GM23338 (cell line): ENCODE measurements at regions not wholly inside any gene's neighbourhood (a gene's known extent, or its start where the extent isn't known, plus 50 kb on each side); places are given as distances from the start of the nearest gene placed in this dataset.

Experiments used
- ATAC-seq: fragments of 200-7000 bp; cut with Tn5 transposase; 3 replicates; pipeline ENCODE4 v1.9.1; 2020
- DNase-seq: peaks from one replicate; pipeline ENCODE4 v3.0.0-alpha.2; 2015; ENCODE audit warnings: low spot score
- H2AFZ ChIP-seq: fragments of 200-600 bp; sonication (generic); 2 replicates; pipeline ENCODE4 v1.8.0; 2016; ENCODE audit warnings: antibody characterized with exemption, mild to moderate bottlenecking, moderate library complexity
- H3F3A ChIP-seq: fragments of 200-600 bp; sonication (generic); replicated peaks from 2 replicates; pipeline ENCODE4 v1.8.0; 2017; ENCODE audit warnings: antibody characterized with exemption, mixed run types, low read depth
- H3K27ac ChIP-seq: fragments of 200-600 bp; sonication (generic); 2 replicates; pipeline ENCODE4 v1.6.1; 2016; ENCODE audit warnings: low read depth
- H3K27me3 ChIP-seq: fragments of 200-600 bp; sonication (generic); 2 replicates; pipeline ENCODE4 v1.8.0; 2016; ENCODE audit warnings: mild to moderate bottlenecking, mixed run types, moderate library complexity; ENCODE audit not compliant: insufficient read depth
- H3K36me3 ChIP-seq: fragments of 200-600 bp; sonication (generic); 2 replicates; pipeline ENCODE4 v1.8.0; 2016; ENCODE audit warnings: mild to moderate bottlenecking; ENCODE audit not compliant: insufficient read depth
- H3K4me1 ChIP-seq: fragments of 200-600 bp; sonication (generic); 2 replicates; pipeline ENCODE4 v1.8.0; 2016; ENCODE audit warnings: mild to moderate bottlenecking, moderate library complexity; ENCODE audit not compliant: insufficient read depth
- H3K4me2 ChIP-seq: fragments of 200-600 bp; sonication (generic); 2 replicates; pipeline ENCODE4 v1.7.1; 2017; ENCODE audit warnings: mixed run types
- H3K4me3 ChIP-seq: fragments of 200-600 bp; sonication (generic); 2 replicates; pipeline ENCODE4 v1.6.1; 2016; ENCODE audit warnings: mixed run types
- H3K79me2 ChIP-seq: fragments of 200-600 bp; sonication (generic); replicated peaks from 2 replicates; pipeline ENCODE4 v1.8.0; 2017; ENCODE audit warnings: mild to moderate bottlenecking; ENCODE audit not compliant: insufficient read depth
- H3K9me2 ChIP-seq: fragments of 200-600 bp; sonication (generic); 2 replicates; pipeline ENCODE4 v1.8.0; 2017; ENCODE audit not compliant: insufficient read depth
- H4K20me1 ChIP-seq: fragments of 200-600 bp; sonication (generic); replicated peaks from 2 replicates; pipeline ENCODE4 v1.8.0; 2017; ENCODE audit warnings: mild to moderate bottlenecking; ENCODE audit not compliant: insufficient read depth
- H3K27ac Mint-ChIP-seq: 2 replicates; pipeline ENCODE4 v1.8.0; 2020; ENCODE audit warnings: inconsistent platforms, mild to moderate bottlenecking, moderate library complexity, mixed read lengths
- H3K27me3 Mint-ChIP-seq: 3 replicates; pipeline ENCODE4 v1.8.0; 2022; ENCODE audit warnings: low read depth, mild to moderate bottlenecking, moderate library complexity, mixed read lengths, inconsistent platforms; ENCODE audit not compliant: insufficient read depth, poor library complexity
- H3K36me3 Mint-ChIP-seq: 3 replicates; pipeline ENCODE4 v1.8.0; 2021; ENCODE audit warnings: low read depth, mild to moderate bottlenecking, inconsistent platforms, moderate library complexity, mixed read lengths
- H3K4me1 Mint-ChIP-seq: 3 replicates; pipeline ENCODE4 v1.8.0; 2020; ENCODE audit warnings: mild to moderate bottlenecking, inconsistent platforms, mixed read lengths
- H3K4me3 Mint-ChIP-seq: 3 replicates; pipeline ENCODE4 v1.8.0; 2021; ENCODE audit warnings: moderate library complexity, mild to moderate bottlenecking, inconsistent platforms, mixed read lengths
- H3K9me3 Mint-ChIP-seq: 3 replicates; pipeline ENCODE4 v1.8.0; 2020; ENCODE audit warnings: moderate library complexity, mild to moderate bottlenecking, inconsistent platforms, mixed read lengths
- CREB1 ChIP-seq: fragments of 250-450 bp; sonication (Bioruptor Pico); IDR thresholded peaks from 2 replicates; pipeline ENCODE4 v1.5.0; 2020; ENCODE audit warnings: low read depth, mild to moderate bottlenecking, moderate library complexity
- CTCF ChIP-seq, 2 experiments: fragments of 200-600 bp in 1 of 2; sonication (generic) in 1 of 2; conservative IDR thresholded peaks; 2 replicates each; pipeline versions ENCODE4 v1.5.1 to v1.6.1; 2016 to 2017; ENCODE audit warnings: antibody characterized with exemption in 2 of 2, low read depth in 2 of 2, mild to moderate bottlenecking in 2 of 2, moderate library complexity in 1 of 2
- ETS1 ChIP-seq: IDR thresholded peaks from 2 replicates; pipeline ENCODE4 v1.6.1; 2016; ENCODE audit warnings: antibody characterized with exemption
- EZH2 ChIP-seq: fragments of 200-600 bp; sonication (generic); IDR thresholded peaks from one replicate; pipeline ENCODE4 v1.8.0; 2017; ENCODE audit warnings: antibody characterized with exemption, mild to moderate bottlenecking, low read depth; ENCODE audit not compliant: unreplicated experiment
- EZH2phosphoT487 ChIP-seq: fragments of 200-600 bp; sonication (generic); IDR thresholded peaks from one replicate; pipeline ENCODE4 v1.8.1; 2018; ENCODE audit warnings: antibody characterized with exemption; ENCODE audit not compliant: unreplicated experiment
- JUNB ChIP-seq: IDR thresholded peaks from one replicate; pipeline ENCODE4 v1.6.1; 2016; ENCODE audit warnings: antibody characterized with exemption; ENCODE audit not compliant: unreplicated experiment
- NANOG ChIP-seq: IDR thresholded peaks from 2 replicates; pipeline ENCODE4 v1.6.1; 2016; ENCODE audit warnings: antibody characterized with exemption, borderline replicate concordance
- POLR2AphosphoS5 ChIP-seq: IDR thresholded peaks from 2 replicates; pipeline ENCODE4 v1.6.1; 2016; ENCODE audit warnings: antibody characterized with exemption, low read depth
- REST ChIP-seq: IDR thresholded peaks from one replicate; pipeline ENCODE4 v1.6.1; 2018; ENCODE audit warnings: antibody characterized with exemption; ENCODE audit not compliant: unreplicated experiment
- STAT1 ChIP-seq: IDR thresholded peaks from one replicate; pipeline ENCODE4 v1.6.1; 2016; ENCODE audit warnings: antibody characterized with exemption; ENCODE audit not compliant: unreplicated experiment
- ZNF114 ChIP-seq: fragments of 250-450 bp; sonication (Bioruptor Pico); IDR thresholded peaks from 2 replicates; pipeline ENCODE4 v1.5.0; 2020; ENCODE audit warnings: mild to moderate bottlenecking, moderate library complexity
- ZNF331 ChIP-seq: fragments of 250-450 bp; sonication (Bioruptor Pico); IDR thresholded peaks from 2 replicates; pipeline ENCODE4 v1.5.0; 2020; ENCODE audit warnings: low read depth, mild to moderate bottlenecking, moderate library complexity
- ZNF462 ChIP-seq: fragments of 250-450 bp; sonication (Bioruptor Pico); IDR thresholded peaks from 2 replicates; pipeline ENCODE4 v1.5.0; 2020; ENCODE audit warnings: mild to moderate bottlenecking, moderate library complexity

GRCh38 chr2:65831509-65831908 lies 399.1 kb upstream of the SPRED2 start:
- no peak overlapping the region; the same call in 1 of the 2 replicates for H2AFZ ChIP-seq
- H3K4me1 ChIP-seq: peaks cover 17% of the 10 kb centered on the region; the same call in 1 of the 2 replicates
- Mint-ChIP-seq H3K4me3 (no peak overlapping the region), H3K36me3 (no peaks in the 10 kb centered on the region), H3K27me3 (no peaks in the 10 kb centered on the region), H3K9me3 (no peaks in the 10 kb centered on the region), H3K27ac (no peak overlapping the region), H3K4me1 (peaks cover 21% of the 10 kb centered on the region)
- no peaks in the 10 kb centered on the region for H3K9me2 ChIP-seq
- ATAC-seq (no peak), DNase-seq (no peak)
- no peaks in the 10 kb centered on the region for H4K20me1 ChIP-seq
- no peak overlapping the region for H3K4me3 ChIP-seq
- H3K27me3 ChIP-seq: no peaks in the 10 kb centered on the region
- H3K79me2 ChIP-seq: no peaks in the 10 kb centered on the region
- no peaks in the 10 kb centered on the region for H3K36me3 ChIP-seq
- no peak overlapping the region for H3K4me2 ChIP-seq
- TF ChIP-seq REST: no peak
- no peak for TF ChIP-seq POLR2AphosphoS5
- TF ChIP-seq ZNF331 (CRISPR knock-in tag): no peak
- no peak for TF ChIP-seq CTCF (conservative IDR thresholded peaks at IDR 0.05; ENCODE audit: low read depth in 2 of 2)
- TF ChIP-seq ZNF462 (CRISPR knock-in tag): no peak
- no peak for TF ChIP-seq ETS1
- no peak for TF ChIP-seq STAT1
- TF ChIP-seq EZH2phosphoT487: no peak
- no peak for TF ChIP-seq JUNB
- no peak for TF ChIP-seq CREB1 (CRISPR knock-in tag)
- TF ChIP-seq EZH2: no peak
- TF ChIP-seq NANOG: no peak
- no peak for TF ChIP-seq ZNF114 (CRISPR knock-in tag)
- H3F3A ChIP-seq: no peaks in the 10 kb centered on the region
- no peak overlapping the region for H3K27ac ChIP-seq
